Lung microvascular endothelial cell (primary cell): ENCODE measurements at regions not wholly inside any gene's neighbourhood (a gene's known extent, or its start where the extent isn't known, plus 50 kb on each side); places are given as distances from the start of the nearest gene placed in this dataset.
A peak's percentile ranks its signal among the peaks of the same experiment; 100 is the strongest.
"Not testable (repeated sequence)": the region's sequence is repeated elsewhere in the genome, so short reads cannot be mapped to it uniquely, and the experiment has no call there.

ENCODE experiments used
- DNase-seq, 2 donors: peaks; one replicate each; pipeline versions ENCODE4 v3.0.0 to v3.0.0-alpha.2; 2010; ENCODE audit warnings: low read depth in 2 of 2

DNA sequence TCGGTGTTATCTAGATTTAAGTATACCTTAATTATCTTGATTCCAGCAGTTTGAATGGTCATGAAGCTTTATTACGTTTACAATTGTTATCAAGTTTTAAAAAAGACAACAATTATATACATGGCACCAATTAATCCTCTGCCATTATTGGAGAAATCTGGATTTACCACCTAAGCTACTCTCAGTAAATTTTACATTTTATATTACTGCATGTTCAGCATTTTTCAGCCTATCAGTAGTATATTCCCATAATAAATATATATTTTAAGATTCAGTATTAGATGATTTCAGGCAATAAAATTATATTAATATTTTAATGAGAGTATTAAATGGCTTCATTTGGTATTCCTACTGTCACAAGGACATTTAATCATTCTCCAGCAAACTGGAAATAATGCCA lies 264.5 kb upstream of the PRDM9 start:
- DNase-seq = no peak

DNA sequence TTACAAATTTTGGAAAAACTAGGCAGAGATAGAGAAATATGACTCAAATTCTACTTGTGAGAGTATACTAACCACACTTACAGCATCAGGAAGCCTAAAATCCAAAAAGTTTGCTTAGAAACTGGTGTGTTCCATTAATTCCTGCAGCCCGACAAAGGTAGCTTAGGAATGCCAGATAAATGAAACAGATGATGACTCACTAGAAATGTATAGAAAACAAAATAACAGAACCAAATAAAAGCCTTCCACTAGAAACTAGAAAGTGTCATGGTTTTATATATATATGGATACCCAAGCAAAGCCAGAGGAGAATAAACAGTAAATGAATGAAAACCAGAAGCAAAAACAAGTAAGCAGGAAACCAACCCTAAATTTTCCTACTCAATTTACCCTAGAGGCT lies 272.2 kb upstream of the PRDM9 start:
- no peak for DNase-seq

DNA sequence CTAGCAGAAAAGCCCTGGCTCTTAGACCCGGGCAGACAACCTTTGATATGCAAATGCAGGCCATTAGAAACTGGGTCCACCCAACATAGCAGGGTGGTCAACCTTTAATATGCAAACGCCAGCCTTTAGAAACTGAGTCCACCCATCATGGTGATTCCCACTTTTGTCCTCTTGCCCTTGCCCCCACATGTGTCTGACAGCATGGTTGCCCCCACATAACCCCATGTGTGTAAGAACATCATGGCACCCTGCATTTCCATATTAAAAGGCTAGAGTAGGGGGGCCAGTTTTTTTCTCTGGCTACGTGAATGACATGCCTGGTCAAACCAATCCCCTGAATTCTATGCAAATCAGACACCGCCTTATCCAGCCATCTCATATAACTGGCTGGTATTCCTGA lies 273.2 kb upstream of the PRDM9 start:
- DNase-seq = no peak

DNA sequence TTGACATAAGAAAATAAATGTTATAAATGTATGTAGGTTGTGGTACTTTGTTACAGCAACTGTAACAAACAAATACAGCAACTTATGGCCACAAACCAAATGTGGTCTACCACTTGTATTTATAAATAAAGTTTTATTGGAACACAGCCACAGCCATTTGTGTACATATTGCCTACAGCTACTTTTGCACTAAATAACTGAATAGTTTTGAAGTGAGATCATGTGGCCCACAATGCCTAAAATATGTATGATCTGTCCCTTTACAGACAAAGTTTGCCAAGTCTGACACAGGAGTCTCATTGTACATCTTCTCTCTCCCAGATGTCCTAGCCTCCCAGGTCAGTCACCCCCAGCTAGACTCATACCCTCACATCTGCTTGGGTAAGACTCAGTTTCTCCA lies 283.6 kb upstream of the PRDM9 start:
- no peak for DNase-seq

DNA sequence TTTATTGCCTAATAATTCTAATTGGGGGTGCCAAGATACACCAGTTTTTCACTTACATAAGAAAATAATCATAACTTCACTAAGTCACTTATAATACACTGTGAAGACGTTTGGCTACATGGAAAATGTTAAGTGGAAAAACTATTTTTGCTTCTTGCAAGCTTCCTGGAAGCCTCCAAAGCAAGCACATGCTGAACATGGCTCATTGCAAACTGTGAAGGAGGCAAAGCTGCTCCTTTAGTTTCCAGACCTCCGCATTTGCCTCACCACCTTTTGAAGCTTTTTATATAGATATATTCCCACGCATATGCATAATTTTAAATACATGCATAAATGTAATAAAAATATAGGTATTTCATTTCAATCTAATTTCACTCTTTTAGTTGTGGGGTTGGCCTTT lies 285.6 kb upstream of the PRDM9 start:
- DNase-seq = no peak

DNA sequence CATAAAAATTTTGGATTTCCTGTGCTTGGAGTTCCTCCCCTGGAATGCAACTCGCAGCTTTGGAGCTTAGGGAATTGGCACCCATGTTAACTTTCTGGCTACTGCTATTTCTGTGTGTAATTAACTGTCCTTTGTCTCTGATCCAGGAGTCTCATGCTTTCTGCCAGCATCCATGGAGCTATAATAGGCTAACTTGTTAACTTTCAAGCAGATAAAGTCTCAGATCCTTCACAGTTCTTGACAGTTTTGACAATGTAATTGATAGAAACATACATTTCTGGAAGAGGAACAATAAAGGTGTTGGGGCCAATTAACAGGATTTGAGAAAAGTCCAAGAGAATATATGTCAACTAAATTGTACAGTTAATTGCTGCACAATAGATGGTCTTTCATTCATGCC lies 290.2 kb upstream of the PRDM9 start:
- DNase-seq = no peak

DNA sequence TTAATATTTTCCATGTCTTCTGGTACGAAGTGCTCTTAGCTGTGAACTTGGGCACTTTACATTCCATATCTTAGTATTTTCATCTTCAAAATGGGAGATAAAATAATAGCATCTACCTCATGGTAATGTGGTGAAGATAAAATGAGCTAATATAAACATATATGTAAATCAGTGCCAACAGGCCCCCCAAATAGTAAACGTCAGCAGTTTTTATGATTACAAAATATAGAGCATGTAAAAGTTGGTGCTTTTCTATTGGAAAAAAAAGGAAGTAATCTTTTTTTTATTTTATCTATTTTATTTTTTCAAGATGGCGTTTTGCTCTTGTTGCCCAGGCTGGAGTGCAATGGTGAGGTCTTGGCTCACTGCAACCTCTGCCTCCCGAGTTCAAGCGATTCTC lies 291.1 kb upstream of the PRDM9 start:
- no peak for DNase-seq

DNA sequence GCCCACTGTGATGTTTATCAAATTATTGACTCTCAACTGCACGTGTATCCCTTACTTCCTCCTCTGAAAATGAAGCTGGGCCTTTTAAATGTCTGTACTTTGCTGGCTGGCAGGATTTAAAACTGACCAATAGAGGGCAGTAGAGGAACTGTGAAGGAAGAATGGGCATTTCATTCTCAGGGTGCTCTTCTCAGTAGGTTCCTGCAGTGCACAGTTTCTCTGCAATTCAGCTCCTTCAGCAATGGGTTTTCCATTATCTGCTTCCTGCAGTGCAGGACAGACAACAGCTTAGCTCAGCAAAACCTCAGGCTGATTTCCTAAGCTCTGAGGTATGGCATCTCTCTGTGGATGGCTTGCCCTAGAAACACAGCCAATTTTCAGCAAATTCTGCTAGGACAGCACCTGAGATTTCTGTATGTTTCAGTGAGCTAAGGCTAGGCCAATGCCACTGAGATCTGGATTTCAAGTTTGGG lies 298.4 kb upstream of the PRDM9 start:
- DNase-seq = peak in 1 of 2 donors; percentile 10

DNA sequence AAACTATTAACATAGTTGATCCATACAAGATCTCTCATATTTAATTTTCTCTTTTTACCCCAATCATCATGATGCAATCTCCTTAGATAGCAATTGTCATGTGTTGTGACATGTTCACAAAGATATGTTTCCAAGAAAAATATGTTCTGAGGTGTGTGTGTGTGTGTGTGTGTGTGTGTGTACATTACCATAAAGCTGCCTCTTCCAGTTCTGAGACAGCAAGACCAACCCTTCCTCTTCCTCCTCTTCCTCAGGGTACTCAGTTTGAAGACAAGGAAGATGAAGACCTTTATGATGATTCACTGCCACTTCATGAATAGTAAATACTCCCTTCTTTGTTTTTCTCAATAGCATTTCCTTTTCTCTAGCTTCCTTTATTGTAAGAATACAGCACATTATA lies 303.3 kb upstream of the PRDM9 start:
- no peak for DNase-seq

DNA sequence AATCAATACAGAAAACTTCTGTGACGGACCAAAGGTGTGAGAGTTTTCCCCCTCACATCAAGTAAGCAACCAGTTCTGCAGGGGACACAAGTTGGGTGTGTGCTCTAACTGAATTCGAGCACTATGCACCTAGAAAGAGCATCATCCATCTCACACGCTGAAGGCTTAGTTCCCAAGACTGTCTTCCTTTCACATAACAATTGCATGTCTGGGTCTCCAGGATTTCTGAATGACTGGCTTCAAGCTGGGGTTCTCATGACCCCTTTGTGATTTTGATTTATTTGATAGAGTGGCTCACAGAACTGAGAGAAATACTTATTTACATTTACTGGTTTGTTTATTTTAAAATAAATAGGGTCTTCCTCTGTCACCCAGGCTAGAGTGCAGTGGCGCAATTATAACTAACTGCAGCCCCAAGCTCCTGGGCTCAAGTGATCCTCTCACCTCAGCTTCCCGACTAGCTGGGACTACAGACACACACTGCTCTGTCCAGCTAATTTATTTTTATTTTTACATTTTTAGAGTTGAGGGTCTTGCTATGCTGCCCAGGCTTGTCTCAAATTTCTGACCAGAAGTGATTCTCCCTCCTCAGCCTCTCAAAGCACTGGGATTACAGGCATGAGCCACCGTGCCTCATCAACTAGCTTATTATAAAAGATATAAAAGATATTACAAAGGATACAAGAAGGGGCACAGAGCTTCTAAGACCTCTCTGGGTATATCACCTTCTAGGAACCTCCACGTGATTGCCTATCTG lies 316.7 kb upstream of the CDH12 start:
- DNase-seq = no peak

DNA sequence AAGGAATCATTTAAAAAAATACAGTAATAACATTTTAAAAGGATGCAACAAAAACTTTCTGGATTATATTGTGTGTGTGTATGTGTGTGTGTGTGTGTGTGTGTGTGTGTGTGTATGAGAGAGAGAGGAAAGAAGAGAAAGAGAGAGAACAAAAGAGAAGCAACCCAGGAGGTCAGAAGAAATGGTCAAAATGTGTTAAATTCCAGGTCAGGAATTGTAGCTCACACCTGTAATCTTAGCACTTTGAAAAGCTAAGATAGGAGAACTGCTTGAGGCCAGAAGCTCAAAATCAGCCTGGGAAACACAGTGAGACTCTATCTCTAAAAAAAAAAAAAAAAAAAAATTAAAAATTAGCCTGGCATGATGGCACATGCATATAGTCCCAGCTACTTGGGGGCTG lies 311.8 kb upstream of the CDH12 start:
- no peak for DNase-seq

DNA sequence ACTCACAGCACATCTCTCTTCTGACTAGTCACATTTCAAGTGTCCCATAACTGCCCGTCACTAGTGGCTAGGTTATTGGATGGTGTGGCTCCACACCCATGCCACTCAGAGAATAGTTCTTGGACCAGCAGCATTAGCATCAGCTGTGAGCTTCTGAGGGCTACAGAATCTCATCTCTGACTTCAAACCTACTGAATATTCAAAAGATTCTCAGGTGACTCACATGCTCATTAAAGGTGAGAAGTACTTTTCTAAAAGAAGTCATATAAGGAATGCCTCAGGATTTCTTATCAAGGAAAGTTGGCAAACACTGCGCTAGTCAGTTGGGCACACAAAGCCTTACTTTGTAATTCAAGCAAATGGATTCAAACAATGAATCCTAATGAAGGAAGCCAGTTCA lies 305.0 kb upstream of the CDH12 start:
- no peak for DNase-seq

DNA sequence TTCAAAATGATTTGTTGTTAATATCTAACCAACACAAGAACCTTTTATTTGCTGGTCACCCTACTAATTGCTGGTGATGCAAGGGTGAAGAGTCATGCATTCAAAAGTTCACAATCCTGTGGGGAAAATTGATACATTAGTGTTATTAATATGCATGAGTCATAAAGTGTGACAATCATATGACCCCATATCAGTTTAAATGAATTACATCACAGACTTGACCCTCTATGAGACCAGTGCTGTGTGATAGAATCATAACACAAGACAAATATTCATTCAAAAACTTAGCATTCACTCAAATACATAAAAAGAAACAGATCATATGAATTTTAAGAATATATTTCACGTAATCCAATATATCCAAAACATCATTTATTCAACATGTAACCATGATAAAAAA lies 304.6 kb upstream of the CDH12 start:
- DNase-seq = no peak

DNA sequence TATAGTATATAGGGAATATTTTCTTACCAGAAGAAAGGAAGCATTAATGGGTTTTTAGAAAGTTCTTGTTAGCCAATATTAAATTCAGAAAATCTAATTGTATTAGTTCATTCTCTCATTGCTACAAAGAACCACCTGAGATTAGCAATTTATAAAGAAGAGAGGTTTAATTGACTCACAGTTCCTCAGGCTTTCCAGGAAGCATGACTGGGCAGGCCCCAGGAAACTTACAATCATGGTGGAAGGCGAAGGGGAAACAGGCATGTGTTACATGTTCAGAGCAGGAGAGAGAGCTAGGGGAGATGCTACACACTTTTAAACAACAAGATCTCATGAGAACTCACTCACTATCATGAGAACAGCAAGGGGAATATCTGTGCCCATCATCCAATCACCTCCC lies 304.0 kb upstream of the CDH12 start:
- no peak for DNase-seq

DNA sequence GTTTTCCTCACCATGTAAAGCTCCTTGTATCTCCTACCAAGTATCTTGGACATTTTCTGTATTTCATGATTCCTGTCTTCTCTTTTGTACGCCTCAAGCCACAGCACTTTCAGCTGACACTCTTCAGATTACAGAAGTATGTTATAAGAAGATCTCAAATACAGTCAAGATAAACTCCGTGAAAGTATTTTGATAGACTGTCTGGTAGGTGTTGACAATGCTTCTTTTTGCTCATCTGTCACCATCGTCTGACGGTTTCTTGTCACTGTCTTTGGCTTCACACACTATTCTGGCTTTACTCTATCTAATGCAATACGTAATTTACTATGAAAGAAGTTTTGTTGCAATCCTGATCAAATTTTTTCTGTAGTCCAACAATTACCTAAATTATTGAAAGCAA lies 294.5 kb upstream of the CDH12 start:
- DNase-seq = no peak

DNA sequence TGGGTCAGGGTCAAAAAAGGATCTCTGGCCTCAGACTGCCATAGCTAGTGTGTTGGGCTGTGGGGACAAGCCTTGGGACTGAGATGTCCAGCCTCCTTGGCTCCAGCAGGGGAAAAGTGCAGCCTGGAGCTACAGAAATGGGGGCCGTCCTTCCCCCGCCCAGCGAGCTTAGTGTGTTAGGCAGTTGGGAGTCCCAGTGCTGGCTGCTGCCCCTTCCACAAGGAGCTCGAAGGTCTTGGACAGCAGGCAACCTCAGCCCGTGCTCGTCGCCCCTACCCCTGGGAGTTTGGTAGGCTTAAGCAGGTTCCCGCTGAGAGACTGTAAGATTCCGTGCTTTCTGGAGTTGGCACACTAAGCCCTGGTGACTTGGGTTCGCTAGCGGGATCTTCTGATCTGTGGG lies 293.0 kb upstream of the CDH12 start:
- no peak for DNase-seq

DNA sequence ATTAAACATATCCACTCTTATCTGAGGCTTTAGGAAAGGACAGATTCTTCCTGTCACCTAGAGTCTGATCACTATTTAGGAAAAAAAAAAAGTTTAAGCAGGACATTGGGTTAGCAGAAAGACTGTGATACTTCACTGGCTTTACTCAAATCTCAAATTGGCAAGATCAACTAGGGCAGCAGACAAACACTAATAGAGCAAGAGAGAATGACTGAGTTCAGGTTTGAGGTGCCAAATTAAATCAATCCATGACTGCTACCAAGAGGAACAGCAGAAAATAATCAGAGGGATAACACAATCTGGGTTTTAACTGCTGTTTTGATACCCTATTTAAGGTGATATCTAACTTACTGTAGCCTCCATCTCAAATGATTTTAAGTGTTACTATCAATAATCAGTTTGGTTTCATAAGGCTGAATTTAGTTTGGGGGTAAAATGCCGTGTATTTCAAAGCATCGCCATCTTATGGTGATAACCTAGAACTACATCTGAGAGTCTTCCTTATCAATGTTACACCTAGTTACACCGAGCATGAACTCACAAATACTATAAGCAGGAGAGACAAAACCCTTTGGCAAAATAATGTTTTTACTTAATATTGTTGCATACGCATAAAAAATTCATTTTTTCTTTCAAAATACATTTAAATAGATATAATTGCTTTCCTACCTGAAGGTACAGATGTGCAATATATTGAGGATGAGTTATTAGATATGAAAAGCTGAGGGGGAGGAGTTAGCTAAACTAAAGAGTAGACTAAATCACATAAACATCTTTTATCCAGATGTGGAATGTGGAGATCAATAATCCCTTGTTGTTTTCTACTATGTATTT lies 286.4 kb upstream of the CDH12 start:
- peak; percentile 0 to 25 for DNase-seq

DNA sequence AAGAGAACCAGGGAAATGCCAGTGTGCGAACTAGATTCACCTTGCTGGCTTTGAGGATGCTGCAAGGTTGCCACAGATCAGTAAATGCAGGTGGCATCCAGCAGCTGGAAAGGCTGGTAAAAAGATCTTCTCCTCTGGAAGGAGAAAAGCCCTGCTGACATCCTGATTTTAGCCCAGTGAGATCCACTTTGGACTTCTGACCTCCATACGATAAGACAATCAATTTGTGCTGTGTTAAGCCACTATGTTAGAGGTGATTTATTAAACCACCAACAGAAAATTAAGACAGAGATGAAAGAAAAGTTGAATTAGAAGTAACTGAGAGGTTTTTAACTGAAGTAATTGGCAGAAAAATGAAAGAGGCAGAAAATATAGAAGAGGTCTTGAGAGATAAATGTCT lies 283.8 kb upstream of the CDH12 start:
- DNase-seq = no peak

DNA sequence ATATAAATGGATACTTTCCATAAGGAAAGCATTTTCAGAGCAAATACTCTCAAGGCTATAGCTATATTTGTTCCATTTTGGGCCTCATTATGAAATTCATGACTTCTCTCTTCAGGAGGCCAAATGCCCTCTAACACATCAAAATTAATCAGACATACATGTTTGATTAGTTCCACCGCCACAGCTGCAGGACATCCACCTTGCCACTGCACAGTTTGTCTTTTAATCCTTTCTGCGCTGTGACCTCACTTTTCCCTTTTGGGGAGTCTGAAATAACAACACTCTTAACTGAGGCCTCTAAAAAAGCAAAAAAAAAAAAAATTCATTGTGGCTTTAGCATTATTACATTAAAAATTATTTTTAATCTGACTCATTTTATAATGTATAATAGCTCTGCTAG lies 279.1 kb upstream of the CDH12 start:
- DNase-seq = no peak

DNA sequence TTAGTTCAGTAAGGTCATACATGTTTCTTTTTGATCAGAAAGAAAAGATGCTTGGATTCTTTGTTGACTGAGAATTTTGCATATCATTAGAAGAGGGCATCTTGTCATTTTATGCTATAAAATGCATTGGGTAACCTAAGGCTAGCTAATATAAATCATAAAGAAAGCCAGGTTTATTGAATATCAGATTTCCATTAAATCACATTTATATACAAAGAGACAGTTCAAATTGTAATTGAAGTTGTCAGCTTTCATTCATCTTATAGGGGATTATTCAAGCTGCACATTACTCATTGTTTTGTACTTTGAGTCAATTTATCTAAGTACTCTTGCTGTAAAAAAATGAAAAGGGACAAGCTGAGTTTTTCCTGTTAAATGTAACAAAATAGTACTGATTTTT lies 259.1 kb upstream of the CDH12 start:
- DNase-seq = no peak

DNA sequence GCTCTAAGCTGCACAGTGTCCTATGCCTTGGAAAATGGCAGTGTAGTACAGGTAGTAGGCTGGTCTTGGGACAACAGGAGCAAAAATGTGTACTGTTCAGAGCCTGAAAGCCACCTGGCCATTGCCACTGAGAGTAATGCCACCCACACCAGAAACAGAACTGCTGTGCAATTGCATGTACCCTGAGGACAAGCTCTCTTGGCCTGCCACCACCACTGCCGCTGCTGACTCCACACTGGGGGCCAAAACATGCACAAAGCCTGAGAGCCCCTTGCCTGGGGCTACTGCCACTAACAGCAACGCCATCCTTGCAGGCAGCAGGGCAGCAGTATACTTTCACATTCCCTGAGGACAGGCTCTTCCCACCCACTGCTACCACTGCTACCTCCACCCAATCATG lies 251.9 kb upstream of the CDH12 start:
- DNase-seq = no peak

DNA sequence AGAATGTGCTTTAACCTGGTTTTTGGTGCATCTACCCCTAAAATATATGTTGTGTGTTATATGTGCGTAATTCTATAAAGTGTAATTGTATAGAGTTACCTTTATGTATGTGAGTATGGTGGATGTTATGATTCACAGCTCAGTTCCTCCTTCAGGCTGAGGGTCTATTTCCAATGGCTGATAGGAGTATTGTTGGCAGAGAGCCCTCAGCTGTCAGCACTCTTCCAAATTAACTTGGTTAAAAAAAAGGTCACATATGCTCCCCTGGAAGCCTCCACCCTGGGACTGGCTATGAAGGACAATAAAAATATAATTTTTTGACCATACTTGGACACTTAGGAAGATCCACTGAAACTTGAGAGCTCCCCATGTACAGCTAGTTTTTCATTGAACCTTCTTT lies 250.4 kb upstream of the CDH12 start:
- no peak for DNase-seq

DNA sequence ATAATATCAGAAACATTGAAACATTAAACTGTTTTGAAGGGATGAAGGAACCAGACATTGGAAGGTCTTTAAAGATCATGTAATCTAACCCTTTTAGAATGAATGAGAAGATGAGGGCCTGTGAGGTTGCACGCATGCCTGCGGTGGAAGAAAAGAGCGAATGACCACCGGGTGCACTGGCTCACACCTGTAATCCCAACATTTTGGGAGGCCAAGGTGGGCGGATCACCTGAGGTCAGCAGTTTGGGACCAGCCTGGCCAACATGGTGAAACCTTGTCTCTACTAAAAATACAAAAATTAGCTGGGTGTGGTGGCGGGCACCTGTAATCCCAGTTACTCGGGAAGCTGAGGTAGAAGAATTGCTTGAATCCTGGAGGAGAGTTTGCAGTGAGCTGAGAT lies 242.3 kb upstream of the CDH12 start:
- not testable (repeated sequence) for DNase-seq
